SK-N-MC (cell line): ENCODE measurements at regions not wholly inside any gene's neighbourhood (a gene's known extent, or its start where the extent isn't known, plus 50 kb on each side); places are given as distances from the start of the nearest gene placed in this dataset.

Experiments used
- EZH2 ChIP-seq: fragments of 200-600 bp; sonication (generic); IDR thresholded peaks from one replicate; pipeline ENCODE4 v1.6.1; 2017; ENCODE audit warnings: antibody characterized with exemption
- FOXP2 ChIP-seq: optimal IDR thresholded peaks from 2 replicates; pipeline ENCODE3; 2011; ENCODE audit warnings: mild to moderate bottlenecking, moderate library complexity; ENCODE audit not compliant: insufficient read depth; ENCODE audit errors: extremely low read length, control extremely low read depth
- POLR2AphosphoS5 ChIP-seq: IDR thresholded peaks from 2 replicates; pipeline ENCODE4 v1.6.1; 2012; ENCODE audit warnings: mild to moderate bottlenecking, low read depth, low read length, borderline replicate concordance

GRCh38 chr3:147483145-147483544, 74.0 kb downstream of the ZIC1 start:
- TF ChIP-seq EZH2 (no peak), POLR2AphosphoS5 (no peak), FOXP2 (no peak)
